ENCODE measurements at regions not wholly inside any gene's neighbourhood (a gene's known extent, or its start where the extent isn't known, plus 50 kb on each side); places are given as distances from the start of the nearest gene placed in this dataset.

GRCh38 chr5:110339399-110339798 is 387.1 kb downstream of the TMEM232 start:
- no peak for TF ChIP-seq CREB1 (CRISPR knock-in tag; IDR thresholded peaks at IDR 0.05; ENCODE audit: low read depth)
- no peak for TF ChIP-seq CTCF (conservative IDR thresholded peaks at IDR 0.05; ENCODE audit: low read depth in 2 of 2)
- no peak for TF ChIP-seq EZH2 (IDR thresholded peaks at IDR 0.05; ENCODE audit: low read depth, unreplicated experiment)
- TF ChIP-seq POLR2AphosphoS5 (IDR thresholded peaks at IDR 0.05; ENCODE audit: low read depth): no peak
- no peak for TF ChIP-seq ETS1 (IDR thresholded peaks at IDR 0.05)
- no peak for TF ChIP-seq JUNB (IDR thresholded peaks at IDR 0.05; ENCODE audit: unreplicated experiment)
- TF ChIP-seq NANOG (IDR thresholded peaks at IDR 0.05; ENCODE audit: borderline replicate concordance): no peak
- no peak for TF ChIP-seq REST (IDR thresholded peaks at IDR 0.05; ENCODE audit: unreplicated experiment)
- no peak for TF ChIP-seq EZH2phosphoT487 (IDR thresholded peaks at IDR 0.05; ENCODE audit: unreplicated experiment)

All from GM23338 (cell line).